NCI-H1105 treated with DMSO at 0.1 percent for 48 hours (cell line): ENCODE measurements at regions not wholly inside any gene's neighbourhood (a gene's known extent, or its start where the extent isn't known, plus 50 kb on each side); places are given as distances from the start of the nearest gene placed in this dataset.
"Not testable (repeated sequence)": the region's sequence is repeated elsewhere in the genome, so short reads cannot be mapped to it uniquely, and the experiment has no call there.

Source experiments
- DNase-seq: peaks from one replicate; lab custom pipeline; 2025; lab: John Stamatoyannopoulos, UW

GRCh38 chr14:53857625-53858344, 98.8 kb downstream of the BMP4 start:
- DNase-seq, result no peak

- DNase-seq, result no peak
Measured at GRCh38 chr14:53855574-53855973, 101.1 kb downstream of the BMP4 start.

- DNase-seq, result no peak
Measured at GRCh38 chr14:53855127-53855526, 101.5 kb downstream of the BMP4 start.

- DNase-seq, result no peak
Measured at GRCh38 chr14:53851394-53852090, 105.1 kb downstream of the BMP4 start.

- DNase-seq, result no peak
Measured at GRCh38 chr14:53850714-53851296, 105.8 kb downstream of the BMP4 start.

GRCh38 chr14:53849549-53849948, 107.1 kb downstream of the BMP4 start:
- DNase-seq, result no peak

- DNase-seq, result no peak
Measured at GRCh38 chr14:53848854-53849253, 107.8 kb downstream of the BMP4 start.

- no peak for DNase-seq
Measured at GRCh38 chr14:53847881-53848280, 108.7 kb downstream of the BMP4 start.

- DNase-seq, result no peak
Measured at GRCh38 chr14:53847057-53847456, 109.6 kb downstream of the BMP4 start.

- no peak for DNase-seq
Measured at GRCh38 chr14:53845813-53846693, 110.6 kb downstream of the BMP4 start.

GRCh38 chr14:53842938-53843337, 113.7 kb downstream of the BMP4 start:
- DNase-seq, result no peak

GRCh38 chr14:53841109-53842099, 115.2 kb downstream of the BMP4 start:
- no peak for DNase-seq

GRCh38 chr14:53840444-53840843, 116.2 kb downstream of the BMP4 start:
- DNase-seq, result no peak

GRCh38 chr14:53838374-53838773, 118.3 kb downstream of the BMP4 start:
- no peak for DNase-seq

GRCh38 chr14:53837656-53838055, 119.0 kb downstream of the BMP4 start:
- not testable (repeated sequence) for DNase-seq

- DNase-seq, result no peak
Measured at GRCh38 chr14:53836551-53836950, 120.1 kb downstream of the BMP4 start.

- DNase-seq, result no peak
Measured at GRCh38 chr14:53828820-53829219, 127.8 kb downstream of the BMP4 start.

GRCh38 chr14:53824061-53824460, 132.6 kb downstream of the BMP4 start:
- DNase-seq, result no peak

- DNase-seq, result no peak
Measured at GRCh38 chr14:53814392-53814791, 142.2 kb downstream of the BMP4 start.

- no peak for DNase-seq
Measured at GRCh38 chr14:53810221-53810620, 146.4 kb downstream of the BMP4 start.

GRCh38 chr14:53808042-53808441, 148.6 kb downstream of the BMP4 start:
- DNase-seq, result no peak
